ENCODE measurements at regions not wholly inside any gene's neighbourhood (a gene's known extent, or its start where the extent isn't known, plus 50 kb on each side); places are given as distances from the start of the nearest gene placed in this dataset.
"Not testable (repeated sequence)": the region's sequence is repeated elsewhere in the genome, so short reads cannot be mapped to it uniquely, and the experiment has no call there.

GRCh38 chr22:26927821-26928220 is 270.4 kb downstream of the MIAT start:
- DNase-seq (ENCODE audit: low read depth), result no peak

GRCh38 chr22:26931471-26931870 is 274.1 kb downstream of the MIAT start:
- no peak for DNase-seq (ENCODE audit: low read depth)

GRCh38 chr22:26933105-26933590 is 275.8 kb downstream of the MIAT start:
- DNase-seq (ENCODE audit: low read depth), result no peak

GRCh38 chr22:26937213-26937612 is 279.8 kb downstream of the MIAT start:
- no peak for DNase-seq (ENCODE audit: low read depth)

- no peak for DNase-seq (ENCODE audit: low read depth)
Observed at GRCh38 chr22:26939466-26939865, 282.1 kb downstream of the MIAT start.

GRCh38 chr22:26941896-26942636 is 284.7 kb downstream of the MIAT start:
- no peak for DNase-seq (ENCODE audit: low read depth)

- DNase-seq (ENCODE audit: low read depth), result no peak
Observed at GRCh38 chr22:26942637-26942957, 285.2 kb downstream of the MIAT start.

- no peak for DNase-seq (ENCODE audit: low read depth)
Observed at GRCh38 chr22:26945565-26945964, 288.2 kb downstream of the MIAT start.

- DNase-seq (ENCODE audit: low read depth), result no peak
Observed at GRCh38 chr22:26949193-26949592, 291.8 kb downstream of the MIAT start.

GRCh38 chr22:26951139-26951538 is 293.8 kb downstream of the MIAT start:
- DNase-seq (ENCODE audit: low read depth), result not testable (repeated sequence)

GRCh38 chr22:26952004-26952403 is 294.6 kb downstream of the MIAT start:
- DNase-seq (ENCODE audit: low read depth), result no peak

GRCh38 chr22:26952451-26953011 is 295.1 kb downstream of the MIAT start:
- DNase-seq (ENCODE audit: low read depth), result no peak

GRCh38 chr22:26953012-26953883 is 295.9 kb downstream of the MIAT start:
- DNase-seq (ENCODE audit: low read depth), result no peak

GRCh38 chr22:26956371-26956770 is 299.0 kb downstream of the MIAT start:
- no peak for DNase-seq (ENCODE audit: low read depth)

- no peak for DNase-seq (ENCODE audit: low read depth)
Observed at GRCh38 chr22:26957176-26957575, 299.8 kb downstream of the MIAT start.

- DNase-seq (ENCODE audit: low read depth), result no peak
Observed at GRCh38 chr22:26957897-26958296, 300.5 kb downstream of the MIAT start.

- no peak for DNase-seq (ENCODE audit: low read depth)
Observed at GRCh38 chr22:26958378-26958777, 301.0 kb downstream of the MIAT start.

- DNase-seq (ENCODE audit: low read depth), result no peak
Observed at GRCh38 chr22:26964642-26965041, 307.3 kb downstream of the MIAT start.

- DNase-seq (ENCODE audit: low read depth), result no peak
Observed at GRCh38 chr22:26967282-26967681, 309.9 kb downstream of the MIAT start.

GRCh38 chr22:26968859-26969523 is 311.6 kb downstream of the MIAT start:
- no peak for DNase-seq (ENCODE audit: low read depth)

GRCh38 chr22:26970809-26971394 is 313.5 kb downstream of the MIAT start:
- DNase-seq (ENCODE audit: low read depth), result no peak

GRCh38 chr22:26972286-26972685 is 314.9 kb downstream of the MIAT start:
- no peak for DNase-seq (ENCODE audit: low read depth)

All from stimulated activated CD8-positive, alpha-beta memory T cell treated with anti-CD3 and anti-CD28 coated beads, Interleukin-15, amount 100 ng/mL, for 24 hours (primary cell).